BE2C (cell line): ENCODE measurements at regions not wholly inside any gene's neighbourhood (a gene's known extent, or its start where the extent isn't known, plus 50 kb on each side); places are given as distances from the start of the nearest gene placed in this dataset.

Experiments used
- DNase-seq: peaks from one replicate; pipeline ENCODE4 v3.0.0-alpha.2; 2020
- H3K27me3 ChIP-seq: fragments of 250-450 bp; sonication (Bioruptor Pico); 2 replicates; pipeline ENCODE4 v1.5.1; 2020; ENCODE audit warnings: mild to moderate bottlenecking
- H3K36me3 ChIP-seq: fragments of 250-450 bp; sonication (Bioruptor Pico); 2 replicates; pipeline ENCODE4 v1.5.1; 2020; ENCODE audit warnings: mild to moderate bottlenecking
- H3K4me1 ChIP-seq: fragments of 250-450 bp; sonication (Bioruptor Pico); 2 replicates; pipeline ENCODE4 v1.5.1; 2020
- H3K4me3 ChIP-seq: 2 replicates; pipeline ENCODE4 v1.5.1; 2011; ENCODE audit warnings: low read depth, low read length
- H3K9me3 ChIP-seq: fragments of 250-450 bp; sonication (Bioruptor Pico); 2 replicates; pipeline ENCODE4 v1.5.1; 2020
- CTCF ChIP-seq: IDR thresholded peaks from 2 replicates; pipeline ENCODE4 v1.5.1; 2012; ENCODE audit warnings: mild to moderate bottlenecking, low read depth, low read length

GRCh38 chr14:61847861-61848260 is 85.6 kb downstream of the SNAPC1 start:
- H3K4me3 ChIP-seq: no peak overlapping the region
- H3K4me1 ChIP-seq: no peaks in the 10 kb centered on the region
- no peaks in the 10 kb centered on the region for H3K27me3 ChIP-seq
- no peaks in the 10 kb centered on the region for H3K9me3 ChIP-seq
- no peak for DNase-seq
- no peak for TF ChIP-seq CTCF
- no peaks in the 10 kb centered on the region for H3K36me3 ChIP-seq

- TF ChIP-seq CTCF: no peak
- DNase-seq: no peak
- Histone ChIP-seq H3K27me3 (peaks cover 18% of the 10 kb centered on the region; the same call in 1 of the 2 replicates), H3K4me1 (no peaks in the 10 kb centered on the region), H3K9me3 (no peaks in the 10 kb centered on the region), H3K36me3 (no peaks in the 10 kb centered on the region), H3K4me3 (no peak overlapping the region)
Measured at GRCh38 chr14:61854898-61855297, 92.7 kb downstream of the SNAPC1 start.

GRCh38 chr14:61860294-61860918 is 98.2 kb downstream of the SNAPC1 start:
- H3K27me3 ChIP-seq: peaks cover 11% of the 10 kb centered on the region; the same call in 1 of the 2 replicates
- no peak overlapping the region for H3K4me3 ChIP-seq
- H3K36me3 ChIP-seq: no peaks in the 10 kb centered on the region
- no peaks in the 10 kb centered on the region for H3K4me1 ChIP-seq
- DNase-seq: peak; percentile 56
- H3K9me3 ChIP-seq: no peaks in the 10 kb centered on the region
- TF ChIP-seq CTCF: peak; percentile 88

- H3K27me3 ChIP-seq: peaks cover 14% of the 10 kb centered on the region
- no peak for TF ChIP-seq CTCF
- DNase-seq: no peak
- no peaks in the 10 kb centered on the region for H3K36me3 ChIP-seq
- H3K4me1 ChIP-seq: no peaks in the 10 kb centered on the region
- no peaks in the 10 kb centered on the region for H3K9me3 ChIP-seq
- H3K4me3 ChIP-seq: no peak overlapping the region
Measured at GRCh38 chr14:61861320-61861865, 99.2 kb downstream of the SNAPC1 start.

- no peak for TF ChIP-seq CTCF
- Histone ChIP-seq H3K4me1 (no peaks in the 10 kb centered on the region), H3K27me3 (peaks cover 26% of the 10 kb centered on the region), H3K4me3 (no peak overlapping the region), H3K9me3 (no peaks in the 10 kb centered on the region), H3K36me3 (no peaks in the 10 kb centered on the region)
- DNase-seq: no peak
Measured at GRCh38 chr14:61864329-61864898, 102.2 kb downstream of the SNAPC1 start.
